ENCODE measurements at regions not wholly inside any gene's neighbourhood (a gene's known extent, or its start where the extent isn't known, plus 50 kb on each side); places are given as distances from the start of the nearest gene placed in this dataset.
"Not testable (repeated sequence)": the region's sequence is repeated elsewhere in the genome, so short reads cannot be mapped to it uniquely, and the experiment has no call there.

- no peak for DNase-seq
Measured at GRCh38 chr6:71199736-71200135, 88.9 kb upstream of the OGFRL1 start.

GRCh38 chr6:71203206-71203605, 85.4 kb upstream of the OGFRL1 start:
- DNase-seq: no peak

- no peak for DNase-seq
Measured at GRCh38 chr6:71204741-71205140, 83.9 kb upstream of the OGFRL1 start.

- no peak for DNase-seq
Measured at GRCh38 chr6:71205336-71205956, 83.2 kb upstream of the OGFRL1 start.

- no peak for DNase-seq
Measured at GRCh38 chr6:71206089-71206488, 82.5 kb upstream of the OGFRL1 start.

GRCh38 chr6:71209206-71209605, 79.4 kb upstream of the OGFRL1 start:
- no peak for DNase-seq

- no peak for DNase-seq
Measured at GRCh38 chr6:71209626-71210025, 79.0 kb upstream of the OGFRL1 start.

- no peak for DNase-seq
Measured at GRCh38 chr6:71211799-71212198, 76.8 kb upstream of the OGFRL1 start.

- DNase-seq: no peak
Measured at GRCh38 chr6:71220466-71220865, 68.1 kb upstream of the OGFRL1 start.

- no peak for DNase-seq
Measured at GRCh38 chr6:71222671-71223070, 65.9 kb upstream of the OGFRL1 start.

GRCh38 chr6:71224011-71224410, 64.6 kb upstream of the OGFRL1 start:
- DNase-seq: no peak

GRCh38 chr6:71226151-71226550, 62.5 kb upstream of the OGFRL1 start:
- no peak for DNase-seq

- no peak for DNase-seq
Measured at GRCh38 chr6:71228461-71229041, 60.1 kb upstream of the OGFRL1 start.

- no peak for DNase-seq
Measured at GRCh38 chr6:71229477-71229876, 59.1 kb upstream of the OGFRL1 start.

GRCh38 chr6:71232890-71233289, 55.7 kb upstream of the OGFRL1 start:
- not testable (repeated sequence) for DNase-seq

GRCh38 chr6:71236926-71237434, 51.6 kb upstream of the OGFRL1 start:
- no peak for DNase-seq

GRCh38 chr6:71238351-71238750, 50.3 kb upstream of the OGFRL1 start:
- DNase-seq: no peak

Measured in muscle of arm (tissue), 1 donor.